ENCODE measurements at regions not wholly inside any gene's neighbourhood (a gene's known extent, or its start where the extent isn't known, plus 50 kb on each side); places are given as distances from the start of the nearest gene placed in this dataset.

DNA sequence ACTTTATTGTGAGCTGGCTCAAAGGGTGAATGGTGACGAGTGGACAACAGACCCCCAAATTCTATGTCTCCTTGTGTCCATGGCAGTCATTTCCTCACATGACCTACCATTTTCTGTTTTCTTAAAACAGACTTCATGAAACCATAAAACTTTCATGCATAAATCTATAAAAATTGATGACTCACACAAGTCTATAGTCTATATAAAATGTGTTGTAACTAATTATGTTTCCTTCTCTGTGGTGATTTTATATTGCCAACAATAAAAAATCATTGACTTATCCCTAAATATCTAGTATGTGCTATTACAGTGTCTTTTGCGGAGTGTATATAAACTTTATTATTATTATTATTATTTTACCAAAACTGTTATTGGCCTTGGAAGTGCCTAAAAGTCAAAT lies 382.4 kb downstream of the MAT2B start:
- no peak for TF ChIP-seq CTCF (IDR thresholded peaks at IDR 0.05; ENCODE audit: extremely low read depth in 1 of 2, insufficient read depth in 1 of 2, low read depth in 1 of 2, low read length in 2 of 2)
- no peak for TF ChIP-seq EZH2 (IDR thresholded peaks at IDR 0.05; ENCODE audit: borderline replicate concordance, low read depth, low read length, severe bottlenecking)
- TF ChIP-seq POLR2A (IDR thresholded peaks at IDR 0.05; ENCODE audit: low read depth, low read length) = no peak
- TF ChIP-seq POLR2AphosphoS5 (IDR thresholded peaks at IDR 0.05; ENCODE audit: insufficient read depth, low read depth, low read length) = no peak
- TF ChIP-seq MAX (IDR thresholded peaks at IDR 0.05; ENCODE audit: insufficient read depth, insufficient read length) = no peak
- TF ChIP-seq JUN (IDR thresholded peaks at IDR 0.05; ENCODE audit: borderline replicate concordance, insufficient read depth, insufficient read length, low read depth) = no peak

Measured in endothelial cell of umbilical vein (primary cell).